ENCODE measurements at regions not wholly inside any gene's neighbourhood (a gene's known extent, or its start where the extent isn't known, plus 50 kb on each side); places are given as distances from the start of the nearest gene placed in this dataset.
"Not testable (repeated sequence)": the region's sequence is repeated elsewhere in the genome, so short reads cannot be mapped to it uniquely, and the experiment has no call there.

- DNase-seq (ENCODE audit: low read depth in 4 of 4, low spot score in 1 of 4), result no peak
Measured at GRCh38 chr1:4213366-4213973, 313.4 kb upstream of the C1orf174 start.

- no peak for DNase-seq (ENCODE audit: low read depth in 4 of 4, low spot score in 1 of 4)
Measured at GRCh38 chr1:4214826-4215225, 314.8 kb upstream of the C1orf174 start.

- DNase-seq (ENCODE audit: low read depth in 4 of 4, low spot score in 1 of 4), result no peak
Measured at GRCh38 chr1:4215391-4215790, 315.3 kb upstream of the C1orf174 start.

GRCh38 chr1:4216231-4216630, 316.2 kb upstream of the C1orf174 start:
- no peak for DNase-seq (ENCODE audit: low read depth in 4 of 4, low spot score in 1 of 4)

- DNase-seq (ENCODE audit: low read depth in 4 of 4, low spot score in 1 of 4), result no peak
Measured at GRCh38 chr1:4218619-4219018, 318.5 kb upstream of the C1orf174 start.

- no peak for DNase-seq (ENCODE audit: low read depth in 4 of 4, low spot score in 1 of 4)
Measured at GRCh38 chr1:4219111-4219510, 319.0 kb upstream of the C1orf174 start.

- DNase-seq (ENCODE audit: low read depth in 4 of 4, low spot score in 1 of 4), result no peak
Measured at GRCh38 chr1:4219826-4220225, 319.8 kb upstream of the C1orf174 start.

- DNase-seq (ENCODE audit: low read depth in 4 of 4, low spot score in 1 of 4), result no peak
Measured at GRCh38 chr1:4220362-4220761, 320.3 kb upstream of the C1orf174 start.

- no peak for DNase-seq (ENCODE audit: low read depth in 4 of 4, low spot score in 1 of 4)
Measured at GRCh38 chr1:4221107-4221506, 321.0 kb upstream of the C1orf174 start.

GRCh38 chr1:4224684-4225467, 324.8 kb upstream of the C1orf174 start:
- no peak for DNase-seq (ENCODE audit: low read depth in 4 of 4, low spot score in 1 of 4)

- no peak for DNase-seq (ENCODE audit: low read depth in 4 of 4, low spot score in 1 of 4)
Measured at GRCh38 chr1:4227986-4228385, 327.9 kb upstream of the C1orf174 start.

- no peak for DNase-seq (ENCODE audit: low read depth in 4 of 4, low spot score in 1 of 4)
Measured at GRCh38 chr1:4253935-4254334, 353.9 kb upstream of the C1orf174 start.

- DNase-seq (ENCODE audit: low read depth in 4 of 4, low spot score in 1 of 4), result no peak
Measured at GRCh38 chr1:4256351-4256750, 356.3 kb upstream of the C1orf174 start.

GRCh38 chr1:4258146-4258777, 358.2 kb upstream of the C1orf174 start:
- not testable (repeated sequence) for DNase-seq (ENCODE audit: low read depth in 4 of 4, low spot score in 1 of 4)

GRCh38 chr1:4261327-4261726, 361.3 kb upstream of the C1orf174 start:
- DNase-seq (ENCODE audit: low read depth in 4 of 4, low spot score in 1 of 4), result no peak

GRCh38 chr1:4262665-4263064, 362.6 kb upstream of the C1orf174 start:
- no peak for DNase-seq (ENCODE audit: low read depth in 4 of 4, low spot score in 1 of 4)

- no peak for DNase-seq (ENCODE audit: low read depth in 4 of 4, low spot score in 1 of 4)
Measured at GRCh38 chr1:4263699-4264098, 363.6 kb upstream of the C1orf174 start.

GRCh38 chr1:4265836-4266235, 365.8 kb upstream of the C1orf174 start:
- no peak for DNase-seq (ENCODE audit: low read depth in 4 of 4, low spot score in 1 of 4)

- DNase-seq (ENCODE audit: low read depth in 4 of 4, low spot score in 1 of 4), result no peak
Measured at GRCh38 chr1:4267381-4268261, 367.5 kb upstream of the C1orf174 start.

- DNase-seq (ENCODE audit: low read depth in 4 of 4, low spot score in 1 of 4), result no peak
Measured at GRCh38 chr1:4268262-4268888, 368.3 kb upstream of the C1orf174 start.

GRCh38 chr1:4268889-4269284, 368.8 kb upstream of the C1orf174 start:
- no peak for DNase-seq (ENCODE audit: low read depth in 4 of 4, low spot score in 1 of 4)
